ENCODE measurements at regions not wholly inside any gene's neighbourhood (a gene's known extent, or its start where the extent isn't known, plus 50 kb on each side); places are given as distances from the start of the nearest gene placed in this dataset.

GRCh38 chr1:78814176-78814575, 164.5 kb downstream of the IFI44 start:
- H4K20me1 ChIP-seq (ENCODE audit: insufficient read depth, low read length), result no peaks in the 10 kb centered on the region
- H3K9me3 ChIP-seq (replicated peaks; ENCODE audit: insufficient read depth, low read length), result no peaks in the 10 kb centered on the region
- H3F3A ChIP-seq (ENCODE audit: insufficient read depth, low read length), result no peaks in the 10 kb centered on the region
- no peaks in the 10 kb centered on the region for H3K9me2 ChIP-seq (replicated peaks; ENCODE audit: insufficient read depth, low read length)
- no peaks in the 10 kb centered on the region for H3K4me1 ChIP-seq (ENCODE audit: low read length)
- H3K27ac ChIP-seq (ENCODE audit: low read length), result no peak overlapping the region
- H3K36me3 ChIP-seq (replicated peaks; ENCODE audit: insufficient read depth, low read length), result no peaks in the 10 kb centered on the region
- no peaks in the 10 kb centered on the region for H3K27me3 ChIP-seq (replicated peaks; ENCODE audit: insufficient read depth, low read length)
- DNase-seq, result no peak
- TF ChIP-seq EZH2phosphoT487 (IDR thresholded peaks at IDR 0.05; ENCODE audit: low read length), result no peak
- TF ChIP-seq, protein P1, sequence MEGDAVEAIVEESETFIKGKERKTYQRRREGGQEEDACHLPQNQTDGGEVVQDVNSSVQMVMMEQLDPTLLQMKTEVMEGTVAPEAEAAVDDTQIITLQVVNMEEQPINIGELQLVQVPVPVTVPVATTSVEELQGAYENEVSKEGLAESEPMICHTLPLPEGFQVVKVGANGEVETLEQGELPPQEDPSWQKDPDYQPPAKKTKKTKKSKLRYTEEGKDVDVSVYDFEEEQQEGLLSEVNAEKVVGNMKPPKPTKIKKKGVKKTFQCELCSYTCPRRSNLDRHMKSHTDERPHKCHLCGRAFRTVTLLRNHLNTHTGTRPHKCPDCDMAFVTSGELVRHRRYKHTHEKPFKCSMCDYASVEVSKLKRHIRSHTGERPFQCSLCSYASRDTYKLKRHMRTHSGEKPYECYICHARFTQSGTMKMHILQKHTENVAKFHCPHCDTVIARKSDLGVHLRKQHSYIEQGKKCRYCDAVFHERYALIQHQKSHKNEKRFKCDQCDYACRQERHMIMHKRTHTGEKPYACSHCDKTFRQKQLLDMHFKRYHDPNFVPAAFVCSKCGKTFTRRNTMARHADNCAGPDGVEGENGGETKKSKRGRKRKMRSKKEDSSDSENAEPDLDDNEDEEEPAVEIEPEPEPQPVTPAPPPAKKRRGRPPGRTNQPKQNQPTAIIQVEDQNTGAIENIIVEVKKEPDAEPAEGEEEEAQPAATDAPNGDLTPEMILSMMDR (IDR thresholded peaks at IDR 0.05; ENCODE audit: low read length), result no peak
- TF ChIP-seq EZH2 (optimal IDR thresholded peaks at IDR 0.05; ENCODE audit: low read depth, low read length), result no peak
- no peak overlapping the region for H3K4me3 ChIP-seq (ENCODE audit: low read length)
- H3K79me2 ChIP-seq (ENCODE audit: low read length), result no peaks in the 10 kb centered on the region
- no peak overlapping the region for H3K9ac ChIP-seq (ENCODE audit: low read length)
- no peak overlapping the region for H3K4me2 ChIP-seq (ENCODE audit: low read depth, low read length)
- no peak overlapping the region for H2AFZ ChIP-seq (ENCODE audit: low read length)

DNA sequence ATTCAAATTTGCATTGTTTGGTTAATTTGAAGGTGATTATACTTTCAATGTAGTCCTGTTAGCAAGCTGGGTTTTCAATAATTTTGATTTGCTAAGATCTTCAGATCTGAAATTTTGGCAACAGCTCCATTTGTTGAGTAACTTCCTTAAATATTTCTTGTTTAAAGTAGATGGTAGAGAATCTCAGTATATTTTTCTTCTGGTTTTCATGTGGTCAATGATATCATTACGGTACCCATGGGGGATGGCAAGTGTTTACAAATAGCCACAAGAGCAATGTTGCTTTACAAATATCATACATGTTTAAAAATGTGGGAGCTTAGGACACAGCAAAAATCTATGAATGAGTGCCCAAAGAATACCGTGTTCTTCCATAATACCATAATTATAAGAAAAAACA, 175.9 kb downstream of the IFI44 start:
- H4K20me1 ChIP-seq (ENCODE audit: insufficient read depth, low read length), result no peaks in the 10 kb centered on the region
- no peaks in the 10 kb centered on the region for H3K79me2 ChIP-seq (ENCODE audit: low read length)
- H3K9ac ChIP-seq (ENCODE audit: low read length), result no peak overlapping the region
- no peaks in the 10 kb centered on the region for H3K9me3 ChIP-seq (replicated peaks; ENCODE audit: insufficient read depth, low read length)
- DNase-seq, result no peak
- H2AFZ ChIP-seq (ENCODE audit: low read length), result no peak overlapping the region
- no peak overlapping the region for H3K27ac ChIP-seq (ENCODE audit: low read length)
- H3K9me2 ChIP-seq (replicated peaks; ENCODE audit: insufficient read depth, low read length), result no peaks in the 10 kb centered on the region
- H3K4me1 ChIP-seq (ENCODE audit: low read length), result no peaks in the 10 kb centered on the region
- TF ChIP-seq EZH2phosphoT487 (IDR thresholded peaks at IDR 0.05; ENCODE audit: low read length), result no peak
- TF ChIP-seq, protein P1 (IDR thresholded peaks at IDR 0.05; ENCODE audit: low read length), result no peak
- no peak for TF ChIP-seq EZH2 (optimal IDR thresholded peaks at IDR 0.05; ENCODE audit: low read depth, low read length)
- H3F3A ChIP-seq (ENCODE audit: insufficient read depth, low read length), result no peaks in the 10 kb centered on the region; the same call in 1 of the 2 replicates
- no peaks in the 10 kb centered on the region for H3K27me3 ChIP-seq (replicated peaks; ENCODE audit: insufficient read depth, low read length)
- no peak overlapping the region for H3K4me3 ChIP-seq (ENCODE audit: low read length)
- no peak overlapping the region for H3K4me2 ChIP-seq (ENCODE audit: low read depth, low read length)
- H3K36me3 ChIP-seq (replicated peaks; ENCODE audit: insufficient read depth, low read length), result no peaks in the 10 kb centered on the region

GRCh38 chr1:78829644-78830043, 176.9 kb downstream of the ADGRL4 start:
- no peaks in the 10 kb centered on the region for H3K27me3 ChIP-seq (replicated peaks; ENCODE audit: insufficient read depth, low read length)
- H3K9me3 ChIP-seq (replicated peaks; ENCODE audit: insufficient read depth, low read length), result no peaks in the 10 kb centered on the region
- H3K27ac ChIP-seq (ENCODE audit: low read length), result no peak overlapping the region
- no peak overlapping the region for H2AFZ ChIP-seq (ENCODE audit: low read length)
- no peaks in the 10 kb centered on the region; the same call in 1 of the 2 replicates for H3F3A ChIP-seq (ENCODE audit: insufficient read depth, low read length)
- no peak for DNase-seq
- no peak overlapping the region for H3K4me2 ChIP-seq (ENCODE audit: low read depth, low read length)
- H3K4me1 ChIP-seq (ENCODE audit: low read length), result no peaks in the 10 kb centered on the region
- TF ChIP-seq EZH2phosphoT487 (IDR thresholded peaks at IDR 0.05; ENCODE audit: low read length) (no peak), EZH2 (optimal IDR thresholded peaks at IDR 0.05; ENCODE audit: low read depth, low read length) (no peak)
- TF ChIP-seq, protein P1 (IDR thresholded peaks at IDR 0.05; ENCODE audit: low read length), result no peak
- H3K36me3 ChIP-seq (replicated peaks; ENCODE audit: insufficient read depth, low read length), result no peaks in the 10 kb centered on the region
- H3K9ac ChIP-seq (ENCODE audit: low read length), result no peak overlapping the region
- no peak overlapping the region for H3K4me3 ChIP-seq (ENCODE audit: low read length)
- no peaks in the 10 kb centered on the region for H4K20me1 ChIP-seq (ENCODE audit: insufficient read depth, low read length)
- H3K79me2 ChIP-seq (ENCODE audit: low read length), result no peaks in the 10 kb centered on the region
- H3K9me2 ChIP-seq (replicated peaks; ENCODE audit: insufficient read depth, low read length), result no peaks in the 10 kb centered on the region
